Panc1 (cell line): ENCODE measurements at regions not wholly inside any gene's neighbourhood (a gene's known extent, or its start where the extent isn't known, plus 50 kb on each side); places are given as distances from the start of the nearest gene placed in this dataset.

Experiments used
- ATAC-seq: fragments of 200-7000 bp; cut with Tn5 transposase; 2 replicates; pipeline ENCODE4 v1.9.1; 2020; ENCODE audit warnings: mild to moderate bottlenecking, moderate library complexity
- BruUV-seq: library from RNA; stranded (reverse); fragments of 400-500 nt; replicated peaks from 2 replicates; lab custom pipeline; 2021; lab: Mats Ljungman, UMichigan
- CTCF ChIA-PET: fragments of 300-600 bp; sonication (Branson Sonifier 250); formaldehyde crosslinking; loops from one replicate; lab custom pipeline; 2022; ENCODE audit warnings: antibody characterized with exemption; lab: Charles Lee
- POLR2A ChIA-PET: fragments of 300-600 bp; sonication (Branson Sonifier 250); formaldehyde crosslinking; loops from one replicate; lab custom pipeline; 2022; ENCODE audit warnings: antibody characterized with exemption; lab: Charles Lee
- DNase-seq: peaks from one replicate; pipeline ENCODE4 v3.0.0-alpha.2; 2010; ENCODE audit warnings: low read depth, low spot score
- H3K27ac ChIP-seq: 2 replicates; pipeline ENCODE4 v1.5.1; 2011; ENCODE audit warnings: mild to moderate bottlenecking, low read length, inconsistent platforms
- H3K27me3 ChIP-seq: fragments of 200-500 bp; sonication (Bioruptor generic); 2 replicates; pipeline ENCODE4 v1.6.0; 2014; ENCODE audit warnings: low read length, inconsistent platforms; ENCODE audit not compliant: control insufficient read depth, insufficient read depth
- H3K36me3 ChIP-seq: fragments of 200-500 bp; sonication (Bioruptor generic); 2 replicates; pipeline ENCODE4 v1.5.1; 2014; ENCODE audit warnings: inconsistent platforms, mild to moderate bottlenecking, low read length, moderate library complexity; ENCODE audit not compliant: control insufficient read depth, insufficient read depth
- H3K4me1 ChIP-seq: 2 replicates; pipeline ENCODE4 v1.5.1; 2011; ENCODE audit warnings: inconsistent platforms, mild to moderate bottlenecking, low read length, moderate library complexity; ENCODE audit not compliant: control insufficient read depth, insufficient read depth
- H3K4me3 ChIP-seq, 2 experiments: 2 replicates each; pipeline ENCODE4 v1.5.1; 2011 to 2012; ENCODE audit warnings: low read depth in 2 of 2, low read length in 2 of 2, mild to moderate bottlenecking in 2 of 2, inconsistent platforms in 1 of 2, moderate library complexity in 1 of 2
- H3K9me3 ChIP-seq: fragments of 200-500 bp; sonication (Bioruptor generic); 2 replicates; pipeline ENCODE4 v1.5.1; 2014; ENCODE audit warnings: low read depth, mild to moderate bottlenecking, inconsistent platforms, low read length, moderate library complexity; ENCODE audit not compliant: control insufficient read depth, insufficient read depth
- CTCF ChIP-seq: fragments of 450-650 bp; IDR thresholded peaks from 2 replicates; pipeline ENCODE4 v1.5.1; 2017; ENCODE audit warnings: mild to moderate bottlenecking
- POLR2AphosphoS5 ChIP-seq: IDR thresholded peaks from 2 replicates; pipeline ENCODE4 v1.6.1; 2012; ENCODE audit warnings: mild to moderate bottlenecking, low read depth, low read length, moderate library complexity
- REST ChIP-seq, 2 experiments: IDR thresholded peaks; 2 replicates each; pipeline ENCODE4 v1.6.1; 2011 to 2012; ENCODE audit warnings: low read depth in 2 of 2, control low read depth in 1 of 2, low read length in 1 of 2, mild to moderate bottlenecking in 1 of 2, moderate library complexity in 1 of 2; ENCODE audit not compliant: insufficient read depth in 1 of 2
- SIN3A ChIP-seq: IDR thresholded peaks from 2 replicates; pipeline ENCODE4 v1.6.1; 2012; ENCODE audit warnings: low read depth, mild to moderate bottlenecking, low read length, moderate library complexity, borderline replicate concordance; ENCODE audit not compliant: insufficient read depth
- TCF7L2 ChIP-seq: IDR thresholded peaks from 2 replicates; pipeline ENCODE4 v1.6.1; 2011; ENCODE audit warnings: mild to moderate bottlenecking, low read depth, low read length, inconsistent platforms
- in situ Hi-C: cut with HindIII; loops from 2 replicates; pipeline ENCODE4 v1.10.0; 2016; ENCODE audit warnings: low sequenced_read_pairs, low pct_unique_long_range_greater_than_20kb
- intact Hi-C: fragments of 100-400 bp; cut with micrococcal nuclease; formaldehyde crosslinking; loops from one replicate; pipeline ENCODE4 v1.10.0; 2022; ENCODE audit not compliant: unreplicated experiment

GRCh38 chr6:157731221-157731620 is 91.8 kb upstream of the SNX9 start:
- no peaks in the 10 kb centered on the region for H3K4me1 ChIP-seq
- no peaks in the 10 kb centered on the region for H3K27me3 ChIP-seq
- no peak for ATAC-seq
- TF ChIP-seq TCF7L2 (no peak), CTCF (no peak), SIN3A (no peak), REST (IDR thresholded peaks at IDR 0.05; ENCODE audit: insufficient read depth in 1 of 2, low read depth in 2 of 2, low read length in 1 of 2) (no peak), POLR2AphosphoS5 (no peak)
- no peak overlapping the region for H3K27ac ChIP-seq
- intact Hi-C loops = no loop called here
- no peaks in the 10 kb centered on the region for H3K36me3 ChIP-seq
- DNase-seq = no peak
- no peaks in the 10 kb centered on the region for H3K9me3 ChIP-seq
- BruUV-seq = no TSS peak
- ChIA-PET CTCF (interaction anchor here (0.6 kb wide), 1 partner anchor 127 kb away, joined by 6 read pairs; no protein-coding TSS in a partner anchor), POLR2A (no interaction called here)
- in situ Hi-C loops = no loop called here
- H3K4me3 ChIP-seq = no peak overlapping the region

- H3K4me1 ChIP-seq = no peaks in the 10 kb centered on the region
- no peaks in the 10 kb centered on the region for H3K9me3 ChIP-seq
- POLR2A ChIA-PET = no interaction called here
- H3K36me3 ChIP-seq = no peaks in the 10 kb centered on the region
- no peaks in the 10 kb centered on the region for H3K27me3 ChIP-seq
- H3K4me3 ChIP-seq = no peak overlapping the region
- CTCF ChIA-PET = no interaction called here
- in situ Hi-C loops = no loop called here
- BruUV-seq = no TSS peak
- intact Hi-C loops = no loop called here
- no peak overlapping the region for H3K27ac ChIP-seq
- ATAC-seq (no peak), DNase-seq (no peak)
- TF ChIP-seq CTCF (no peak), TCF7L2 (no peak), SIN3A (no peak), REST (IDR thresholded peaks at IDR 0.05; ENCODE audit: insufficient read depth in 1 of 2, low read depth in 2 of 2, low read length in 1 of 2) (no peak), POLR2AphosphoS5 (no peak)
Observed at GRCh38 chr6:157732007-157732406, 91.0 kb upstream of the SNX9 start.
